Epithelial cell of esophagus (primary cell): ENCODE measurements at regions not wholly inside any gene's neighbourhood (a gene's known extent, or its start where the extent isn't known, plus 50 kb on each side); places are given as distances from the start of the nearest gene placed in this dataset.

ENCODE experiments used
- DNase-seq: peaks from one replicate; pipeline ENCODE4 v3.0.0; 2010; ENCODE audit warnings: low read depth
- H3K4me3 ChIP-seq: 2 replicates; pipeline ENCODE4 v1.5.1; 2011; ENCODE audit warnings: mild to moderate bottlenecking, low read length, control low read depth
- TF ChIP-seq, protein P1 (sequence below): IDR thresholded peaks from 2 replicates; pipeline ENCODE4 v1.5.1; 2011; ENCODE audit warnings: low read depth, mild to moderate bottlenecking, low read length, control low read depth, inconsistent platforms; ENCODE audit not compliant: insufficient read depth; ENCODE audit errors: missing control alignments

DNA sequence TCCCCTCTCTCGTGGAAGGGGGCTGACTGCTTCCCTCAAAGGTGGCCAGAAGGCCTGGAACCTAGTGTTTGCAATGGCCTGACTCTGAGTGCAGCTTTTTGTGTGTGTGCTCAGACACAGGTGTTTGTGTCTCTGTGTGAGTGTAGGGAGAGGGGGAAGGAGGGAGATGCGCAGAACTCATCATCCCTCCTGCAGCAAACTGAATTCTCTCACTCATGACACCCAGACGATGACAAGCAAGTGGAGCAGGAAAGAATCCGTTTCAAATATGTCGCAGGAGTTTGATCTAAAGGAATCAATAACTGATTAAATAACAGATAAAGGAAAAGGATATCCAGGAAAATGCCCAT, 101.4 kb downstream of the TNFAIP3 start:
- no peak overlapping the region for H3K4me3 ChIP-seq
- TF ChIP-seq, protein P1, sequence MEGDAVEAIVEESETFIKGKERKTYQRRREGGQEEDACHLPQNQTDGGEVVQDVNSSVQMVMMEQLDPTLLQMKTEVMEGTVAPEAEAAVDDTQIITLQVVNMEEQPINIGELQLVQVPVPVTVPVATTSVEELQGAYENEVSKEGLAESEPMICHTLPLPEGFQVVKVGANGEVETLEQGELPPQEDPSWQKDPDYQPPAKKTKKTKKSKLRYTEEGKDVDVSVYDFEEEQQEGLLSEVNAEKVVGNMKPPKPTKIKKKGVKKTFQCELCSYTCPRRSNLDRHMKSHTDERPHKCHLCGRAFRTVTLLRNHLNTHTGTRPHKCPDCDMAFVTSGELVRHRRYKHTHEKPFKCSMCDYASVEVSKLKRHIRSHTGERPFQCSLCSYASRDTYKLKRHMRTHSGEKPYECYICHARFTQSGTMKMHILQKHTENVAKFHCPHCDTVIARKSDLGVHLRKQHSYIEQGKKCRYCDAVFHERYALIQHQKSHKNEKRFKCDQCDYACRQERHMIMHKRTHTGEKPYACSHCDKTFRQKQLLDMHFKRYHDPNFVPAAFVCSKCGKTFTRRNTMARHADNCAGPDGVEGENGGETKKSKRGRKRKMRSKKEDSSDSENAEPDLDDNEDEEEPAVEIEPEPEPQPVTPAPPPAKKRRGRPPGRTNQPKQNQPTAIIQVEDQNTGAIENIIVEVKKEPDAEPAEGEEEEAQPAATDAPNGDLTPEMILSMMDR: no peak
- DNase-seq: no peak

DNA sequence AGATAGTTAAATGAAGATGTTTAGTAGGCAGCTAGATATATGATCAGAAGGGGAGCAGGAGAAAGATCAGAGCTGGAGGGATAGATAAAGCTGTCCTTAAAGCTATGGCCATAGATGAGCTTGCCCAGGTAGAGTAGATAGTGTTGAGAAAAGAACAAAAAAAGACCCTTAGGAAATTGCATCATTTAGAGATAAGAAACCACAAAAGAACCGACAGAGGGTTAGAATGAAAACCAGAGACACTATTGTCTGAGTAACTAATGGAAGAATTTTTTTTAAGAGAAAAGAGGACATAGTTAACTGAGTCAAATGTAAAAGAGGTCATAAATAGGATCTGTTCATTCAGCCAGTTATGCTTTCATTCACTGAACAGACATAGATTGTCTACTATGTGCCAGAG, 101.8 kb downstream of the TNFAIP3 start:
- H3K4me3 ChIP-seq: no peak overlapping the region
- TF ChIP-seq, protein P1: no peak
- DNase-seq: no peak

DNA sequence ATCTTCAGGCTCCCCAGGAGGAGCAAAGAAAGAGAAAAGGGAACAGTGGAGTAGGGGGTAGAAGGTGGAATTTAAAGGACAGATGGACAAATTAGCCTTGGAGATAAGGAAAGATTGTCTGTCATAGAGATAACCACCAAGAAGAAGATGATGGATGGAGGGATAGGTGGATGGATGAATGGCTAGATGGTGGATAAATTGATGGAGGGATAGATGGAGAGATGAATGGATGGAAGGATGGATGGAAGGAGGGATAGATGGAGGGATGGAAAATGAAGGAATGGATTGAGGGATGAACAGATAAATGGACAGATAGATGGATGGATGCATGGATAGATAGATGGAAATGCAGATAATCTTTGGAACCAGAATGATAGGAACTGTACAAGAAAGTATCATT, 102.8 kb downstream of the TNFAIP3 start:
- TF ChIP-seq, protein P1: no peak
- H3K4me3 ChIP-seq: no peak overlapping the region
- no peak for DNase-seq

DNA sequence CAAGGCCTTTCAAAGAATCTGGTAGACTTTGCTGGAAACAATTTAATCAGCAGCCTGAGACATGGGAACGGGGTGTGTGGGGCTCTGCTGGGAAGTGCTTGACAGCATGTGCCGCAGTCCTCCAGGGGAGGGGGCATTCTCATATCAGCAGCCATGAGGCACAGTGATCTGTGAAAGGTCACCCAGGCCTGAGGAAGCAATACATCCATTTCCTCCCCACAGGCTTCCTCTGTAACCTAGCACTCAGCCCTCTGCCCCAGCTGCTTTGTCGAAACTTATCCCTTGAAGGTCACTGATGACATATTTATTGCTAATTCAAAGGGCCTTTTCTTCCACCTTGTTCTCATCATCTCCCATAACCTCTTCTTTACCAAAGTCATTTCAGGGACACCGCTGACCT, 103.3 kb downstream of the TNFAIP3 start:
- H3K4me3 ChIP-seq: no peak overlapping the region
- no peak for DNase-seq
- TF ChIP-seq, protein P1: no peak

DNA sequence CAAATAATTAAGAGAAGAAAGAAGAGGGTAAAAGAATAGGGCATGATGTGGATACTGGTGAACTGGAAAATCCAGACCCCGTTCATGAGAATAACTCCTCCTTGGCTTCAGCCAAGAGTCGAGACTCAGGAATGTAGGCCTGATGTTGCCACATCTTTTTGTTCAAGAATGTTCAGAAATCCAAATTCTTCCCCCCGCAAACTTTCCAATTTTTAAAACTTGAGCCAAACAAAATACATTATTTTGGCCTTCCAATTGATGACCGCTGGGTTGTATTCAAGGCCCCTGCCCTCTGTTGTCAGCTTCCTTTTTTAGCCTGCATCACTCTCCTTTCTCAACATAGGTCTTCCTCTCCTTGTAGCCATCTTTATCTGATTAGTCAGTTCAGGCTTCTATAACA, 106.1 kb downstream of the TNFAIP3 start:
- TF ChIP-seq, protein P1: no peak
- no peak for DNase-seq
- H3K4me3 ChIP-seq: no peak overlapping the region

DNA sequence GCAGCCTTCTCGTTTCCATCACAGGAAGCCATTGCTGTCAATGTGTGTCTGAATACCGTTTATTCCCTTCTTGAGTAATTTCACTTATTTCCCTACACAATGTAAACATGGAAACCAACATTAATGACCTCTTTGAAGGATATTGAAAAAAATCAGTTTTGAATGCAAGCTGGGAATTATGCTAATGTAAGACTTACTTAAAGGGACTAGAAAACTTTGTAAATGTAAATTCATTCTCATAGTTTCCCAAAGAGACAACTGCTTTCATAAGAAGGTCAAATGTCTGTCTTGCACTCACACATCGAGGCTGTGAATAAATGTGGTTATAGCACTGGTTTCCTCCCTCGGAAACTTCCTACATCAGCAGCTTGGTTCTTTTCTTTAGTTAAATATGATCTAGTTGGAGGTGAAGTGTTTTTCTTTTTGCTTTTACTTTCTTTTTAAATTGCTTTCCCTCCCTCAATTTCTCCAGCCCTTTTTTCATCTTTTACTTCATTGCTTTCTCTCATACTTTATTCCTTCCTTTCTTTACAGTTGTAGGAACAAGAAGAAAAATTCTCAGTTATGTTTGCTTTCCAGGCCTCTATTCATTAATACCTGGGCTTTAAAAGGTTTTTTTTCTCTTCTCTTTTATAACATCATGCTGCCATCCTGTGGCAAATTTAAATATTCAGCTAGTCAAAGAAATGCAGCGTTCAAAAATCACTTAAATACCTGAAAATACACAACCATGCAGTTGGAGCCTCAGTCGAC, 108.3 kb downstream of the TNFAIP3 start:
- TF ChIP-seq, protein P1: no peak
- peak; percentile 40 for DNase-seq
- no peak overlapping the region for H3K4me3 ChIP-seq

DNA sequence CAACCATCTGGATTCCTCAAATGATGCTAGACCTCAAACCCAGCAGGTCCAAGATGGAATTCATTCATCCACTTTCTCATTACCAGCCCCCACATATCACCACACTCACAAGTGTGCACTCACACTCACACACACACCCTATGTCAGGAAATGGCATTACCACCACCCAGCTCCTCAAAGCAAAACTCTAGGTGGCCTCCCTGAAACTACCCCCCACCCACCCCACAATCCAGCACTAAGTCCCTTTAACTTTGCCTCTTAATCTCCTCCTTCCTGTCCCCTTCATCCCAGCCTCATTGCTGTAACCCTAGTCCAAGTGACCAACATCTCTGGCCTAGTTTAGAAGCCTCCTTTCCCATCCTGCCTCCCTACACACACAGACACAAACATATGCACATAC, 109.4 kb downstream of the TNFAIP3 start:
- H3K4me3 ChIP-seq: no peak overlapping the region
- TF ChIP-seq, protein P1: no peak
- no peak for DNase-seq
